HG03064 (cell line): ENCODE measurements at regions not wholly inside any gene's neighbourhood (a gene's known extent, or its start where the extent isn't known, plus 50 kb on each side); places are given as distances from the start of the nearest gene placed in this dataset.

ENCODE experiments used
- ATAC-seq: cut with Tn5 transposase; IDR thresholded peaks from one replicate; pipeline ENCODE4 v1.9.1; 2021; ENCODE audit warnings: low read depth; ENCODE audit not compliant: unreplicated experiment

GRCh38 chr15:45743426-45744235 lies 108.8 kb downstream of the SQOR start:
- no peak for ATAC-seq

GRCh38 chr15:45744236-45744589 lies 109.4 kb downstream of the SQOR start:
- ATAC-seq: no peak

- no peak for ATAC-seq
These were observed 112.6 kb downstream of the SQOR start for GRCh38 chr15:45747426-45747825.

GRCh38 chr15:45751629-45752028 lies 116.8 kb downstream of the SQOR start:
- ATAC-seq: no peak

GRCh38 chr15:45759936-45760335 lies 125.1 kb downstream of the SQOR start:
- no peak for ATAC-seq

GRCh38 chr15:45762726-45763125 lies 127.9 kb downstream of the SQOR start:
- no peak for ATAC-seq

GRCh38 chr15:45763170-45763869 lies 128.5 kb downstream of the SQOR start:
- ATAC-seq: no peak

- no peak for ATAC-seq
These were observed 138.3 kb downstream of the SQOR start for GRCh38 chr15:45773149-45773548.

- no peak for ATAC-seq
These were observed 141.9 kb downstream of the SQOR start for GRCh38 chr15:45776772-45777171.

- no peak for ATAC-seq
These were observed 143.0 kb downstream of the SQOR start for GRCh38 chr15:45777781-45778180.

GRCh38 chr15:45780352-45780751 lies 145.5 kb downstream of the SQOR start:
- ATAC-seq: no peak

GRCh38 chr15:45784656-45785055 lies 149.8 kb downstream of the SQOR start:
- no peak for ATAC-seq

GRCh38 chr15:45785897-45786296 lies 151.1 kb downstream of the SQOR start:
- no peak for ATAC-seq

GRCh38 chr15:45790325-45790943 lies 155.6 kb downstream of the SQOR start:
- no peak for ATAC-seq

- no peak for ATAC-seq
These were observed 159.5 kb downstream of the SQOR start for GRCh38 chr15:45794304-45794703.

- ATAC-seq: no peak
These were observed 160.0 kb downstream of the SQOR start for GRCh38 chr15:45794712-45795439.

- no peak for ATAC-seq
These were observed 160.7 kb downstream of the SQOR start for GRCh38 chr15:45795440-45796069.

- no peak for ATAC-seq
These were observed 161.6 kb downstream of the SQOR start for GRCh38 chr15:45796433-45796832.

GRCh38 chr15:45799508-45799907 lies 164.7 kb downstream of the SQOR start:
- ATAC-seq: no peak

- no peak for ATAC-seq
These were observed 166.7 kb downstream of the SQOR start for GRCh38 chr15:45801543-45801942.

GRCh38 chr15:45802140-45802539 lies 167.3 kb downstream of the SQOR start:
- ATAC-seq: no peak
